ENCODE measurements at regions not wholly inside any gene's neighbourhood (a gene's known extent, or its start where the extent isn't known, plus 50 kb on each side); places are given as distances from the start of the nearest gene placed in this dataset.

GRCh38 chr12:28828318-28828717 lies 320.8 kb upstream of the FAR2 start:
- no peak for DNase-seq

GRCh38 chr12:28830491-28830890 lies 318.6 kb upstream of the FAR2 start:
- no peak for DNase-seq

GRCh38 chr12:28844718-28845117 lies 304.4 kb upstream of the FAR2 start:
- DNase-seq: no peak

- no peak for DNase-seq
These were observed 297.3 kb upstream of the FAR2 start for GRCh38 chr12:28851781-28852180.

GRCh38 chr12:28855761-28856310 lies 293.2 kb upstream of the FAR2 start:
- no peak for DNase-seq

GRCh38 chr12:28857369-28857768 lies 291.7 kb upstream of the FAR2 start:
- no peak for DNase-seq

GRCh38 chr12:28859551-28859950 lies 289.5 kb upstream of the FAR2 start:
- no peak for DNase-seq

GRCh38 chr12:28865776-28866175 lies 283.3 kb upstream of the FAR2 start:
- DNase-seq: no peak

- no peak for DNase-seq
These were observed 282.8 kb upstream of the FAR2 start for GRCh38 chr12:28866296-28866695.

- DNase-seq: no peak
These were observed 282.2 kb upstream of the FAR2 start for GRCh38 chr12:28866715-28867503.

GRCh38 chr12:28868414-28868813 lies 280.7 kb upstream of the FAR2 start:
- no peak for DNase-seq

GRCh38 chr12:28869197-28869596 lies 279.9 kb upstream of the FAR2 start:
- DNase-seq: no peak

- no peak for DNase-seq
These were observed 278.1 kb upstream of the FAR2 start for GRCh38 chr12:28870839-28871440.

- DNase-seq: peak; percentile 6 to 14
These were observed 276.3 kb upstream of the FAR2 start for GRCh38 chr12:28872654-28873268.

GRCh38 chr12:28874758-28875157 lies 274.3 kb upstream of the FAR2 start:
- no peak for DNase-seq

GRCh38 chr12:28876196-28876798 lies 272.8 kb upstream of the FAR2 start:
- DNase-seq: no peak

- no peak for DNase-seq
These were observed 271.2 kb upstream of the FAR2 start for GRCh38 chr12:28877854-28878253.

- no peak for DNase-seq
These were observed 270.4 kb upstream of the FAR2 start for GRCh38 chr12:28878629-28879028.

GRCh38 chr12:28879379-28879778 lies 269.7 kb upstream of the FAR2 start:
- no peak for DNase-seq

GRCh38 chr12:28882444-28882843 lies 266.6 kb upstream of the FAR2 start:
- no peak for DNase-seq

- DNase-seq: no peak
These were observed 265.6 kb upstream of the FAR2 start for GRCh38 chr12:28883406-28883997.

GRCh38 chr12:28884904-28885679 lies 264.0 kb upstream of the FAR2 start:
- DNase-seq: no peak

Measured in CD4-positive, alpha-beta T cell treated with Interleukin-1 beta for 1 hour (primary cell).